Astrocyte (in vitro differentiated cells and primary cell): ENCODE measurements at regions not wholly inside any gene's neighbourhood (a gene's known extent, or its start where the extent isn't known, plus 50 kb on each side); places are given as distances from the start of the nearest gene placed in this dataset.

ENCODE experiments used
- EZH2 ChIP-seq: IDR thresholded peaks from 2 replicates; pipeline ENCODE4 v1.6.1; 2012; ENCODE audit warnings: mild to moderate bottlenecking, low read length, inconsistent platforms; ENCODE audit not compliant: insufficient read depth
- TF ChIP-seq, protein P1 (sequence below): IDR thresholded peaks from 2 replicates; pipeline ENCODE4 v1.5.1; 2011; ENCODE audit warnings: low read depth, mild to moderate bottlenecking, inconsistent platforms, low read length, moderate library complexity; ENCODE audit not compliant: insufficient read depth

DNA sequence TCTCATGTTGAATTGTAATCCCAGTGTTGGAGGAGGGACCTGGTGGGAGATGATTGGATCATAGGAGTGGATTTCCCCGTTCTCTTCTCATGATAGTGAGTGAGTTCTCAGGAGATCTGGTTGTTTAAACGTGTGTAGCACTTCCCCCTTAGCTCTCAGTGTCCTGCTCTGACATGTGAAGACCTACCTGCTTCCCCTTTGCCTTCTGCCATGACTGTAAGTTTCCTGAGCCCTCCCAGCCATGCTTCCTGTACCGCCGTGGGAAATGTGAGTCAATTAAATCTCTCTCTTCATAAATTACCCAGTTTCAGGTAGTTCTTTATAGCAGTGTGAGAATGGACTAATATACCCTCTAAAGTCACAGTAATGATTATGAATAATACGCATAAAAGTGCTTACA lies 248.4 kb upstream of the LRRC7 start:
- TF ChIP-seq, protein P1, sequence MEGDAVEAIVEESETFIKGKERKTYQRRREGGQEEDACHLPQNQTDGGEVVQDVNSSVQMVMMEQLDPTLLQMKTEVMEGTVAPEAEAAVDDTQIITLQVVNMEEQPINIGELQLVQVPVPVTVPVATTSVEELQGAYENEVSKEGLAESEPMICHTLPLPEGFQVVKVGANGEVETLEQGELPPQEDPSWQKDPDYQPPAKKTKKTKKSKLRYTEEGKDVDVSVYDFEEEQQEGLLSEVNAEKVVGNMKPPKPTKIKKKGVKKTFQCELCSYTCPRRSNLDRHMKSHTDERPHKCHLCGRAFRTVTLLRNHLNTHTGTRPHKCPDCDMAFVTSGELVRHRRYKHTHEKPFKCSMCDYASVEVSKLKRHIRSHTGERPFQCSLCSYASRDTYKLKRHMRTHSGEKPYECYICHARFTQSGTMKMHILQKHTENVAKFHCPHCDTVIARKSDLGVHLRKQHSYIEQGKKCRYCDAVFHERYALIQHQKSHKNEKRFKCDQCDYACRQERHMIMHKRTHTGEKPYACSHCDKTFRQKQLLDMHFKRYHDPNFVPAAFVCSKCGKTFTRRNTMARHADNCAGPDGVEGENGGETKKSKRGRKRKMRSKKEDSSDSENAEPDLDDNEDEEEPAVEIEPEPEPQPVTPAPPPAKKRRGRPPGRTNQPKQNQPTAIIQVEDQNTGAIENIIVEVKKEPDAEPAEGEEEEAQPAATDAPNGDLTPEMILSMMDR, result no peak
- TF ChIP-seq EZH2, result no peak
